ENCODE measurements at regions not wholly inside any gene's neighbourhood (a gene's known extent, or its start where the extent isn't known, plus 50 kb on each side); places are given as distances from the start of the nearest gene placed in this dataset.

DNA sequence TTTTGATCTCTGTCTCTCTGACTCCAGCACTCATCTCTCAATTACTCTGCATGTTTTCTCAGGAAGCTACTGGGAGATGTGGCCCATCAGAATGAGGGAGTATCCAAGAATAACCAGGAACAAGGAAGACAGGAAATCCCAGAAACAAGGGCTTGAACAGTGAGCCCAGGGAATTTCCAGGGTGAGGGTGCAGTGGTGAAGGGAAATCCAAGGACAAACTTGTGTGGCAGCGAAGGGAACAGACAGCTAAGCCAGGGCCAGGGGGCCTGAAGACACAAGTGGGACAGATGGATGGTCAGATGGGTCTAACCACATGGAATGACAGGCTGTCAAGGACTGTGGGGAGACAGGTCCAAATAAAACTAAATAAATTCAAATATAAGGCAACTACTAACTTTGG, 121.8 kb upstream of the ERRFI1 start:
- no TSS peak for BruUV-seq (replicated peaks)
- Histone ChIP-seq H3K4me1 (ENCODE audit: control insufficient read depth, insufficient read depth, low read length) (peaks cover 19% of the 10 kb centered on the region), H3K27me3 (ENCODE audit: control insufficient read depth, insufficient read depth, low read length) (no peaks in the 10 kb centered on the region), H3K27ac (ENCODE audit: low read length) (peak overlapping the region; percentile 91), H3K9me3 (ENCODE audit: control insufficient read depth, insufficient read depth, low read depth, low read length) (no peaks in the 10 kb centered on the region), H3K4me3 (ENCODE audit: low read depth in 2 of 2, low read length in 2 of 2) (no peak overlapping the region), H3K36me3 (ENCODE audit: control insufficient read depth, insufficient read depth, low read length) (no peaks in the 10 kb centered on the region)
- peak; percentile 46; the same call in 1 of the 2 replicates for ATAC-seq
- DNase-seq (ENCODE audit: low read depth, low spot score), result no peak
- TF ChIP-seq SIN3A (IDR thresholded peaks at IDR 0.05; ENCODE audit: borderline replicate concordance, insufficient read depth, low read depth, low read length), result no peak
- TF ChIP-seq, protein P1, sequence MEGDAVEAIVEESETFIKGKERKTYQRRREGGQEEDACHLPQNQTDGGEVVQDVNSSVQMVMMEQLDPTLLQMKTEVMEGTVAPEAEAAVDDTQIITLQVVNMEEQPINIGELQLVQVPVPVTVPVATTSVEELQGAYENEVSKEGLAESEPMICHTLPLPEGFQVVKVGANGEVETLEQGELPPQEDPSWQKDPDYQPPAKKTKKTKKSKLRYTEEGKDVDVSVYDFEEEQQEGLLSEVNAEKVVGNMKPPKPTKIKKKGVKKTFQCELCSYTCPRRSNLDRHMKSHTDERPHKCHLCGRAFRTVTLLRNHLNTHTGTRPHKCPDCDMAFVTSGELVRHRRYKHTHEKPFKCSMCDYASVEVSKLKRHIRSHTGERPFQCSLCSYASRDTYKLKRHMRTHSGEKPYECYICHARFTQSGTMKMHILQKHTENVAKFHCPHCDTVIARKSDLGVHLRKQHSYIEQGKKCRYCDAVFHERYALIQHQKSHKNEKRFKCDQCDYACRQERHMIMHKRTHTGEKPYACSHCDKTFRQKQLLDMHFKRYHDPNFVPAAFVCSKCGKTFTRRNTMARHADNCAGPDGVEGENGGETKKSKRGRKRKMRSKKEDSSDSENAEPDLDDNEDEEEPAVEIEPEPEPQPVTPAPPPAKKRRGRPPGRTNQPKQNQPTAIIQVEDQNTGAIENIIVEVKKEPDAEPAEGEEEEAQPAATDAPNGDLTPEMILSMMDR (IDR thresholded peaks at IDR 0.05), result no peak
- TF ChIP-seq, protein P2, sequence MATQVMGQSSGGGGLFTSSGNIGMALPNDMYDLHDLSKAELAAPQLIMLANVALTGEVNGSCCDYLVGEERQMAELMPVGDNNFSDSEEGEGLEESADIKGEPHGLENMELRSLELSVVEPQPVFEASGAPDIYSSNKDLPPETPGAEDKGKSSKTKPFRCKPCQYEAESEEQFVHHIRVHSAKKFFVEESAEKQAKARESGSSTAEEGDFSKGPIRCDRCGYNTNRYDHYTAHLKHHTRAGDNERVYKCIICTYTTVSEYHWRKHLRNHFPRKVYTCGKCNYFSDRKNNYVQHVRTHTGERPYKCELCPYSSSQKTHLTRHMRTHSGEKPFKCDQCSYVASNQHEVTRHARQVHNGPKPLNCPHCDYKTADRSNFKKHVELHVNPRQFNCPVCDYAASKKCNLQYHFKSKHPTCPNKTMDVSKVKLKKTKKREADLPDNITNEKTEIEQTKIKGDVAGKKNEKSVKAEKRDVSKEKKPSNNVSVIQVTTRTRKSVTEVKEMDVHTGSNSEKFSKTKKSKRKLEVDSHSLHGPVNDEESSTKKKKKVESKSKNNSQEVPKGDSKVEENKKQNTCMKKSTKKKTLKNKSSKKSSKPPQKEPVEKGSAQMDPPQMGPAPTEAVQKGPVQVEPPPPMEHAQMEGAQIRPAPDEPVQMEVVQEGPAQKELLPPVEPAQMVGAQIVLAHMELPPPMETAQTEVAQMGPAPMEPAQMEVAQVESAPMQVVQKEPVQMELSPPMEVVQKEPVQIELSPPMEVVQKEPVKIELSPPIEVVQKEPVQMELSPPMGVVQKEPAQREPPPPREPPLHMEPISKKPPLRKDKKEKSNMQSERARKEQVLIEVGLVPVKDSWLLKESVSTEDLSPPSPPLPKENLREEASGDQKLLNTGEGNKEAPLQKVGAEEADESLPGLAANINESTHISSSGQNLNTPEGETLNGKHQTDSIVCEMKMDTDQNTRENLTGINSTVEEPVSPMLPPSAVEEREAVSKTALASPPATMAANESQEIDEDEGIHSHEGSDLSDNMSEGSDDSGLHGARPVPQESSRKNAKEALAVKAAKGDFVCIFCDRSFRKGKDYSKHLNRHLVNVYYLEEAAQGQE (IDR thresholded peaks at IDR 0.05; ENCODE audit: insufficient read depth in 1 of 2, low read depth in 2 of 2, low read length in 1 of 2), result no peak
- in situ Hi-C loops (cut with HindIII; ENCODE audit: low pct_unique_long_range_greater_than_20kb, low sequenced_read_pairs), result no loop called here
- ChIA-PET CTCF (no interaction called here), POLR2A (interaction anchor here (0.6 kb wide), 2 partner anchors 136 to 363 kb away, joined by 3 read pairs; no protein-coding TSS in a partner anchor)
- intact Hi-C loops (cut with micrococcal nuclease; ENCODE audit: unreplicated experiment), result loop anchor here (1.0 kb wide), 1 partner anchor 23 kb away; no protein-coding TSS in a partner anchor

DNA sequence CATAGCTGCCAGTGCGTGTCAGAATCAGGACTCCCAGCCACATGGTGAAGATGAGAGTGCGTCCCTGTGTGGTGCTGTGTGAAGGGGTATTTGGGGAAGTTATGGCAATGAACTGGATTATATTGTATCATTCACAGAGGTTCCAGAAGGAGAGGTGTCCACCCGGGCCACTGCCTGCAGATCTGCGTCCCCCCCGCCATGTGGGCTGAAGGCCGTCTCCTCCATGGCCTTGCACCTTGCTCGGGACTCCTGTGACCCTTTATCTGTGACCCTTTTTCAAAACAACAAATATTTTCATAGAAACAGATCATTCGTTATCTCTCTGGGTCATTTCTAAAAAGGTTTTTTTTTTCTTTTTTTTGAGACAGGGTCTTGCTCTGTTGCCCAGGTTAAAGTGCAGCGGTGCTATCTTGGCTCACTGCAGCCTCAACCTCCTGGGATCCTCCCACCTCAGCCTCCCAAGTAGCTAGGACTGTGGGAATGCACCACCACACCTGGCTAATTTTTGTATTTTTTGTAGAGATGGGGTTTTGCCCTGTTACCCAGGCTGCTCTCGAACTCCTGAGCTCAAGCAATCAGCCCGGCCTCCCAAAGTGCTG, 120.2 kb upstream of the ERRFI1 start:
- Histone ChIP-seq H3K4me1 (ENCODE audit: control insufficient read depth, insufficient read depth, low read length) (peaks cover 22% of the 10 kb centered on the region), H3K36me3 (ENCODE audit: control insufficient read depth, insufficient read depth, low read length) (no peaks in the 10 kb centered on the region), H3K27me3 (ENCODE audit: control insufficient read depth, insufficient read depth, low read length) (no peaks in the 10 kb centered on the region), H3K27ac (ENCODE audit: low read length) (peak overlapping the region; percentile 98), H3K4me3 (ENCODE audit: low read depth in 2 of 2, low read length in 2 of 2) (no peak overlapping the region), H3K9me3 (ENCODE audit: control insufficient read depth, insufficient read depth, low read depth, low read length) (no peaks in the 10 kb centered on the region)
- ChIA-PET POLR2A (interaction anchor here (0.7 kb wide), 1 partner anchor 116 kb away, joined by 3 read pairs; no protein-coding TSS in a partner anchor), CTCF (no interaction called here)
- DNase-seq (ENCODE audit: low read depth, low spot score) (no peak), ATAC-seq (peak; percentile 8; the same call in 1 of the 2 replicates)
- no TSS peak for BruUV-seq (replicated peaks)
- in situ Hi-C loops (cut with HindIII; ENCODE audit: low pct_unique_long_range_greater_than_20kb, low sequenced_read_pairs), result no loop called here
- TF ChIP-seq POLR2AphosphoS5 (IDR thresholded peaks at IDR 0.05; ENCODE audit: low read depth, low read length), result no peak
- TF ChIP-seq, protein P2 (IDR thresholded peaks at IDR 0.05; ENCODE audit: insufficient read depth in 1 of 2, low read depth in 2 of 2, low read length in 1 of 2), result no peak
- TF ChIP-seq, protein P1 (IDR thresholded peaks at IDR 0.05), result no peak
- TF ChIP-seq SIN3A (IDR thresholded peaks at IDR 0.05; ENCODE audit: borderline replicate concordance, insufficient read depth, low read depth, low read length), result no peak
- TF ChIP-seq TCF7L2 (IDR thresholded peaks at IDR 0.05; ENCODE audit: low read depth, low read length), result no peak
- intact Hi-C loops (cut with micrococcal nuclease; ENCODE audit: unreplicated experiment), result no loop called here
